ENCODE measurements at regions not wholly inside any gene's neighbourhood (a gene's known extent, or its start where the extent isn't known, plus 50 kb on each side); places are given as distances from the start of the nearest gene placed in this dataset.

- no peak for TF ChIP-seq AFF4 (CRISPR knock-in tag; IDR thresholded peaks at IDR 0.05; ENCODE audit: borderline replicate concordance)
- TF ChIP-seq KAT7 (CRISPR knock-in tag; IDR thresholded peaks at IDR 0.05; ENCODE audit: borderline replicate concordance): no peak
- no peak for TF ChIP-seq JAZF1 (CRISPR knock-in tag; IDR thresholded peaks at IDR 0.05)
- no peak for TF ChIP-seq ETV6 (CRISPR knock-in tag; IDR thresholded peaks at IDR 0.05)
These were observed 255.5 kb upstream of the LRRC7 start (continued) for GRCh38 chr1:69312055-69312732.

DNA sequence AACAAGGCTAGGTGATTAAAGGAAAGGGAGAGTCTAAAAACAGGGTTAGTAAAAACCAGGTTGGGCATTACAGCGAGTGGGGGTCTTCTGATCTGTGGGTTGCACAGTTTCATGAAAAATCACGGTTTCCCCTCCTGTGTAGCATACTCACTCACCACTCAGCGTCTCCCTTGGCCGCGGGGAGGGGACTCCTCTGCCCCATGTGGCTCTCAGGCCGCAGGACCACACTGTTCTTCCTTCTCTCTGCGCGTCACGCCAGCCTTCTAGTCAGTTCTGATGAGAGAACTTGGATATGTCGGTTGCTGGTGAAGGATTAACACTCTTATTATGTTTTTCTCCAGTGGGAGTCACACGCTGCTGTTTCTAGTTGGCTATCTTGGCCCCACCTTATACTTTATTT is 254.6 kb upstream of the LRRC7 start:
- H3K9me3 Mint-ChIP-seq: no peaks in the 10 kb centered on the region
- TF ChIP-seq, protein P1, sequence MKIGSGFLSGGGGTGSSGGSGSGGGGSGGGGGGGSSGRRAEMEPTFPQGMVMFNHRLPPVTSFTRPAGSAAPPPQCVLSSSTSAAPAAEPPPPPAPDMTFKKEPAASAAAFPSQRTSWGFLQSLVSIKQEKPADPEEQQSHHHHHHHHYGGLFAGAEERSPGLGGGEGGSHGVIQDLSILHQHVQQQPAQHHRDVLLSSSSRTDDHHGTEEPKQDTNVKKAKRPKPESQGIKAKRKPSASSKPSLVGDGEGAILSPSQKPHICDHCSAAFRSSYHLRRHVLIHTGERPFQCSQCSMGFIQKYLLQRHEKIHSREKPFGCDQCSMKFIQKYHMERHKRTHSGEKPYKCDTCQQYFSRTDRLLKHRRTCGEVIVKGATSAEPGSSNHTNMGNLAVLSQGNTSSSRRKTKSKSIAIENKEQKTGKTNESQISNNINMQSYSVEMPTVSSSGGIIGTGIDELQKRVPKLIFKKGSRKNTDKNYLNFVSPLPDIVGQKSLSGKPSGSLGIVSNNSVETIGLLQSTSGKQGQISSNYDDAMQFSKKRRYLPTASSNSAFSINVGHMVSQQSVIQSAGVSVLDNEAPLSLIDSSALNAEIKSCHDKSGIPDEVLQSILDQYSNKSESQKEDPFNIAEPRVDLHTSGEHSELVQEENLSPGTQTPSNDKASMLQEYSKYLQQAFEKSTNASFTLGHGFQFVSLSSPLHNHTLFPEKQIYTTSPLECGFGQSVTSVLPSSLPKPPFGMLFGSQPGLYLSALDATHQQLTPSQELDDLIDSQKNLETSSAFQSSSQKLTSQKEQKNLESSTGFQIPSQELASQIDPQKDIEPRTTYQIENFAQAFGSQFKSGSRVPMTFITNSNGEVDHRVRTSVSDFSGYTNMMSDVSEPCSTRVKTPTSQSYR (CRISPR knock-in tag; IDR thresholded peaks at IDR 0.05): no peak
- no peak for TF ChIP-seq EMX1 (CRISPR knock-in tag; IDR thresholded peaks at IDR 0.05)
- TF ChIP-seq, protein P2, sequence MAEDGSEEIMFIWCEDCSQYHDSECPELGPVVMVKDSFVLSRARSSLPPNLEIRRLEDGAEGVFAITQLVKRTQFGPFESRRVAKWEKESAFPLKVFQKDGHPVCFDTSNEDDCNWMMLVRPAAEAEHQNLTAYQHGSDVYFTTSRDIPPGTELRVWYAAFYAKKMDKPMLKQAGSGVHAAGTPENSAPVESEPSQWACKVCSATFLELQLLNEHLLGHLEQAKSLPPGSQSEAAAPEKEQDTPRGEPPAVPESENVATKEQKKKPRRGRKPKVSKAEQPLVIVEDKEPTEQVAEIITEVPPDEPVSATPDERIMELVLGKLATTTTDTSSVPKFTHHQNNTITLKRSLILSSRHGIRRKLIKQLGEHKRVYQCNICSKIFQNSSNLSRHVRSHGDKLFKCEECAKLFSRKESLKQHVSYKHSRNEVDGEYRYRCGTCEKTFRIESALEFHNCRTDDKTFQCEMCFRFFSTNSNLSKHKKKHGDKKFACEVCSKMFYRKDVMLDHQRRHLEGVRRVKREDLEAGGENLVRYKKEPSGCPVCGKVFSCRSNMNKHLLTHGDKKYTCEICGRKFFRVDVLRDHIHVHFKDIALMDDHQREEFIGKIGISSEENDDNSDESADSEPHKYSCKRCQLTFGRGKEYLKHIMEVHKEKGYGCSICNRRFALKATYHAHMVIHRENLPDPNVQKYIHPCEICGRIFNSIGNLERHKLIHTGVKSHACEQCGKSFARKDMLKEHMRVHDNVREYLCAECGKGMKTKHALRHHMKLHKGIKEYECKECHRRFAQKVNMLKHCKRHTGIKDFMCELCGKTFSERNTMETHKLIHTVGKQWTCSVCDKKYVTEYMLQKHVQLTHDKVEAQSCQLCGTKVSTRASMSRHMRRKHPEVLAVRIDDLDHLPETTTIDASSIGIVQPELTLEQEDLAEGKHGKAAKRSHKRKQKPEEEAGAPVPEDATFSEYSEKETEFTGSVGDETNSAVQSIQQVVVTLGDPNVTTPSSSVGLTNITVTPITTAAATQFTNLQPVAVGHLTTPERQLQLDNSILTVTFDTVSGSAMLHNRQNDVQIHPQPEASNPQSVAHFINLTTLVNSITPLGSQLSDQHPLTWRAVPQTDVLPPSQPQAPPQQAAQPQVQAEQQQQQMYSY (CRISPR knock-in tag; IDR thresholded peaks at IDR 0.05): no peak
- TF ChIP-seq FOXK1 (CRISPR knock-in tag; IDR thresholded peaks at IDR 0.05): no peak
- no peak for TF ChIP-seq HMGXB4 (CRISPR knock-in tag; IDR thresholded peaks at IDR 0.05)
- TF ChIP-seq E2F4 (CRISPR knock-in tag; IDR thresholded peaks at IDR 0.05; ENCODE audit: borderline replicate concordance, low read depth): no peak
- TF ChIP-seq ATF1 (CRISPR knock-in tag; IDR thresholded peaks at IDR 0.05): no peak
- TF ChIP-seq, protein P3, sequence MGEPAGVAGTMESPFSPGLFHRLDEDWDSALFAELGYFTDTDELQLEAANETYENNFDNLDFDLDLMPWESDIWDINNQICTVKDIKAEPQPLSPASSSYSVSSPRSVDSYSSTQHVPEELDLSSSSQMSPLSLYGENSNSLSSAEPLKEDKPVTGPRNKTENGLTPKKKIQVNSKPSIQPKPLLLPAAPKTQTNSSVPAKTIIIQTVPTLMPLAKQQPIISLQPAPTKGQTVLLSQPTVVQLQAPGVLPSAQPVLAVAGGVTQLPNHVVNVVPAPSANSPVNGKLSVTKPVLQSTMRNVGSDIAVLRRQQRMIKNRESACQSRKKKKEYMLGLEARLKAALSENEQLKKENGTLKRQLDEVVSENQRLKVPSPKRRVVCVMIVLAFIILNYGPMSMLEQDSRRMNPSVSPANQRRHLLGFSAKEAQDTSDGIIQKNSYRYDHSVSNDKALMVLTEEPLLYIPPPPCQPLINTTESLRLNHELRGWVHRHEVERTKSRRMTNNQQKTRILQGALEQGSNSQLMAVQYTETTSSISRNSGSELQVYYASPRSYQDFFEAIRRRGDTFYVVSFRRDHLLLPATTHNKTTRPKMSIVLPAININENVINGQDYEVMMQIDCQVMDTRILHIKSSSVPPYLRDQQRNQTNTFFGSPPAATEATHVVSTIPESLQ (CRISPR knock-in tag; IDR thresholded peaks at IDR 0.05): no peak
- TF ChIP-seq, protein P4, sequence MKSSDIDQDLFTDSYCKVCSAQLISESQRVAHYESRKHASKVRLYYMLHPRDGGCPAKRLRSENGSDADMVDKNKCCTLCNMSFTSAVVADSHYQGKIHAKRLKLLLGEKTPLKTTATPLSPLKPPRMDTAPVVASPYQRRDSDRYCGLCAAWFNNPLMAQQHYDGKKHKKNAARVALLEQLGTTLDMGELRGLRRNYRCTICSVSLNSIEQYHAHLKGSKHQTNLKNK (CRISPR knock-in tag; IDR thresholded peaks at IDR 0.05): no peak
- no peak for TF ChIP-seq GTF2I (CRISPR knock-in tag; conservative IDR thresholded peaks at IDR 0.05)
- TF ChIP-seq, protein P5, sequence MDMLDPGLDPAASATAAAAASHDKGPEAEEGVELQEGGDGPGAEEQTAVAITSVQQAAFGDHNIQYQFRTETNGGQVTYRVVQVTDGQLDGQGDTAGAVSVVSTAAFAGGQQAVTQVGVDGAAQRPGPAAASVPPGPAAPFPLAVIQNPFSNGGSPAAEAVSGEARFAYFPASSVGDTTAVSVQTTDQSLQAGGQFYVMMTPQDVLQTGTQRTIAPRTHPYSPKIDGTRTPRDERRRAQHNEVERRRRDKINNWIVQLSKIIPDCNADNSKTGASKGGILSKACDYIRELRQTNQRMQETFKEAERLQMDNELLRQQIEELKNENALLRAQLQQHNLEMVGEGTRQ (CRISPR knock-in tag; IDR thresholded peaks at IDR 0.05): no peak
- ATAC-seq (no peak), DNase-seq (ENCODE audit: low spot score) (no peak)
- ChIA-PET POLR2A (no interaction called here), CTCF (no interaction called here)
- no peak overlapping the region for H3K27ac Mint-ChIP-seq
- no peaks in the 10 kb centered on the region; the same call in 1 of the 2 replicates for H3K27me3 Mint-ChIP-seq (ENCODE audit: low read depth)
- no peak overlapping the region for H3K4me3 Mint-ChIP-seq
- peaks cover 9% of the 10 kb centered on the region for H3K4me1 Mint-ChIP-seq
- H3K36me3 Mint-ChIP-seq: no peaks in the 10 kb centered on the region

All from WTC11 (cell line).